ENCODE measurements at regions not wholly inside any gene's neighbourhood (a gene's known extent, or its start where the extent isn't known, plus 50 kb on each side); places are given as distances from the start of the nearest gene placed in this dataset.
"Not testable (repeated sequence)": the region's sequence is repeated elsewhere in the genome, so short reads cannot be mapped to it uniquely, and the experiment has no call there.

DNA sequence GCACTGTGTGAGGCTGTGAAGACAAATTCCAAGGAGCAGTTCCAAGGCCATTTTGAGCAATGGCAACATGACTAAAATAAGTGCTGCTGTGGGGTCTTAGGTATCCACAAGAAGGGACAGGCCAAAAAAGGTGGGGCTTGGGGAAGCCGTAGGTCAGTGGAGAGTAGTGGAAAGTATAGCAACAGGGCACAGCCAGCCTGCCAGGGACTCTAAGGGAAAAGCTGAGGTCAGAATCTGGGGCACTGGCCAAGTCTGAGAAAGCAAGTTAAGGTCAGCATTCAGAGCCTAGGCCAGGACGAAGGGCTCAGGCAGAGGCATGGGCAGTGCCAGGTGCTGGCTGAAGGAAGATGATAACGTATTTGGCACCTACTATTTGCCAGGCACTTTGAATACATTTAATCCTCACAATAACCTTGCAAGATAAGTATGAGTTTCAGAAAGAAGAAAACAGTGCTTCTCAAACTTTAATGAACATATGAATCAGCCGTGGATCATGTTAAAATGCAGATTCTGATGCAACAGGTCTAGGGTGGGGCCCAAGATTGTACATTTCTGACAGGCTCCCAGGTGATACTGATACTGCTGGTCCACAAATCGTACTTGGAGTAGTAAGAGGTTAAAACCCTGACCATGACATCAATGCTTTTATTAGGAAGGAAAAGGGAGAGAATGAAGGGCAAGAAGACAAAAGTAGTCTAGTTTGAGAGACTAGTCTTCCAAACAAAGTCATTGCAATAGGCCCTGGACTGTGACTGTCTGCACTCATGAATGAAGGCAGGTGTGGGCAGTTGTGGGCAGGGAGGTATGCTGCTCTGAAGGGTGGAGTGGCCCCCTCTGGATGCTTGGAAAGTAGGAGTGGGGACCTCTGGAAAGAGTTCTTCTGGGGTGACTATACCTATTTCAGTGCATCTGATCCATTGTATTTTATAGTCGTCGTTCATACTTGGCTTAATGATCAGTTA is 106.3 kb upstream of the ANKRD28 start:
- no peak for DNase-seq

DNA sequence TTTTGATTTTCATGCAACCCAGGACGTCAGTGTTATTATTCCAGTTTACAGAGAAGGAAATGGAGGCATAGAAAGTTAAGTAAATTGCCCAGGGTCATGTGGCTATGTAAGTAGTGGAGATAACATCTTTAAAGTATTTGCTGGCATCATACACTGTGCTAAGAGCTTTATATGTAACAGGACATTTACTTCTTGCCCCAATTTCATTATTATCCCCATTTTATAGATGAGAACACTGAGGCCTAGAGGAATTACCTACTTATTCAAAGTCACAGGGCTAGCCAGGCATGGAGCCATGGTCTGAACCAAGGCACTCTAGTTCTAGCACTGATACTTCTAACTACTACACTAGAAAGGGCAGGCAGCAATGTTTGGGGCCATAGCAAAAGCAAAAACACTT is 107.3 kb upstream of the ANKRD28 start:
- no peak for DNase-seq

GRCh38 chr3:15907403-15907802 is 109.6 kb upstream of the ANKRD28 start:
- DNase-seq: not testable (repeated sequence)

GRCh38 chr3:15918988-15919387 is 121.2 kb upstream of the ANKRD28 start:
- DNase-seq: no peak

DNA sequence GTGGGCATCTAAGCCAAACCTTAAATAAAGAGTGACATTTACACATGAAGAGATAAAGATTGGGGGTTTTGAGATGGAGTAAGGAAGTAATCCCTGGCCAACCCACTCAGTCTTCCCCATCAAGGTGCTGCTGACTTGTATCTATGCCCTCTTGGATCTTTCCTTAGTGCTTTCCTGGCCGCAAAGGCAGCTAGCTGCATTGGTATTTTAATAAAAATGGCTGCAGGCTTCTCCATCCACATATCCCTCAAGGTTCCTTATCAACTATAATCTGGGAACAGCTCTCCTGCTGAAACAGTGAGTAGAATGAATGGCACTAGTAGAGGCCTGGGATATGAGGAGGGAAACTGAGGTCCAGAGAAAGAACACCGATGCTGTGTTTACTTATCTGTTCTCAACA is 122.2 kb upstream of the ANKRD28 start:
- DNase-seq: no peak

DNA sequence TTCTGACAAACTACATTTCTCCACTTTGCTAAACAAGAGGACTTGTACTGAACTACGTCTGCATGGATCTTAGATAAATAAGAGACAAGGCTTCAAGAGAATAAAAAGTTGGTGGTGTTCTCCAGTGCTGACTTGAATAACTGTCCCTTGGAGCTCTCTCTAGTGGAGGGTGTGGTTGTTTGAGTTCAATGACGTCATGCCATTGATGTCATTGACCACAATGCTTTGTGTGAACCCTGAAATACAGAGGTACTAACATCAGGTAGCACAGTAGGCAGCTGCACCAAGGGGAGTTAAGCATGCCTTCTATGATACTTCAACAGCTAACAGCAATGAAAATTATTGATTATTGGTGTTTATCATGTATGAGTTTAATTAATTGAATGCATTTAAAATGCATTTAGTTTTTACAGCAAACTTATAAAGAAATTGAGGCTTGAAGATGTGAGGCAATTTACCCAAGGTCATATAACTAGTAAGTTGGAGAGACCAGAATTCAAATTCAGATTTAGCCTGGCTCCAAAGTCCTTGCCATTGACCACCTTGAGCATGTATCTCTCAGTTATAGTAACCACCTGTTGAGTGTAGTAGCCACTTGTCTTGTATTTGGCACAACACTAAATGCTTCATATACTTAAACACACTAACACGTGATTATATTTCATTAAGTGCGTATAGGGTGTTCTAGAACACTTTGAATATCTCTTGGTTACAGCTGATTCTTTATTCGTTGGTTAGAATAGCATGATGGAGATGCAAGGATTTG is 126.0 kb upstream of the ANKRD28 start:
- DNase-seq: peak; percentile 5

DNA sequence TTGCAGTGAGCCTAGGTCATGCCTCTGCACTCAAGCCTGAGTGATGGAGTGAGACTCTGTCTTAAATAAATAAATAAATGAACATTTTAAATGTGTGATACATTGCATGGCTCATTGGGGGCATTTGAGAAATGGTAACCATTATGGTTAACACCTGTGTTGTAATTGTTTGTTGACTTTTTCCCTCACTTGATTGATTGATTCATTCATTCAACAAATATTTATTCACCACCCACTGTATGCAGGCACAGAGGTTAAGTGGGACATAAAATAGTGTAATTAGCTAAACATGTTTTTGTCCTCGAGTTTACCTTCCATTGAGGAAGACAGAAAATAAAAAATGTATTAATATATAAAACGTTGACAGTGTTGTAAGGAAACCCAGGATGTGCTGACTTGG is 127.1 kb upstream of the ANKRD28 start:
- no peak for DNase-seq

DNA sequence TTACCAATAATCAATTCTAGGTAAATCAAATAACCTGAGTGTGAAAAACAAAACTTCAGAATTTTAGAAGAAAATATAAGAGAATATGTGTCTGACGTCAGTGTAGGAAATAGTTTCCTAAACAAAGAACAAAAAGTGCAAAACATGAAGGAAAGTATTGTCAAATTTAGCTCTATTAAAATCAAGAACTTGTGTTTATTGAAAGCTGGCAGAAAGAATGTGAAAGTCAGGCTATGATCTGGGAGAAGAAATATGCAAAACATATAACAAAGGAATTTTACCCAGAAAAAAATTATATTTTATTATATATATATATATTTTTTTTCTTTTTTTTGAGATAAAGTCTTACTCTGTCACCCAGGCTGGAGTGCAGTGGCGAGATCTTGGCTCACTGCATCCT is 129.1 kb upstream of the ANKRD28 start:
- no peak for DNase-seq

- DNase-seq: no peak
Observed at GRCh38 chr3:15927969-15928368, 130.2 kb upstream of the ANKRD28 start.

DNA sequence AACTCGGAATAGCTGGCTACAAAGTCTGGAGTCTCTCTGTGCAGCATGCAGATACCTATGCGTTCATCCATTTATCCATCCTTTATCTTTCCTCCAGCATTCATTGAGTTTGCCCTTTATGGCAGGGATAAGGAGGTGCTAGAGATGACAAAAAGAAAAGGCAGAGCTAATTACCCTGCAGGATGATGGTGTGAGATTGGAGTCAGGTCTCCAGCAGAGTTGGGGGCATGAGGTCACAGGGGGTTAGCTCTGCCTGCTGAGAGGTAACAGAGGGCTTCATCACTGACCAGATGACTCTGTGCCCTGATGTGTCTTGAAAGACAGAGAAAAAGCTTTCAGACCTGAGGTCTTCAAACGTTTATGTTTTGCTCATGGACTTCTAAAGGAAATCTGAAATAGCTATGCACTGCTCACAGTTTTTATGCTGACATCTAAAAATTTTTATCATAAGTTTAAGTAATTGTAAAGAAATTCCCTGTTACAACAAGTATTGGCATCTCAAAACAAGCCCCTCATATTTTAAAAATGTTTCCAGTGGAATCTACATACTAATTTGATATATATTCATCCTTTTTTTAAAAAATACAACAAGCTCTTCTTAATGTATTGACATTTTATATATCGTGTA is 132.3 kb upstream of the ANKRD28 start:
- no peak for DNase-seq

- DNase-seq: no peak
Observed at GRCh38 chr3:15932348-15933300, 134.8 kb upstream of the ANKRD28 start.

DNA sequence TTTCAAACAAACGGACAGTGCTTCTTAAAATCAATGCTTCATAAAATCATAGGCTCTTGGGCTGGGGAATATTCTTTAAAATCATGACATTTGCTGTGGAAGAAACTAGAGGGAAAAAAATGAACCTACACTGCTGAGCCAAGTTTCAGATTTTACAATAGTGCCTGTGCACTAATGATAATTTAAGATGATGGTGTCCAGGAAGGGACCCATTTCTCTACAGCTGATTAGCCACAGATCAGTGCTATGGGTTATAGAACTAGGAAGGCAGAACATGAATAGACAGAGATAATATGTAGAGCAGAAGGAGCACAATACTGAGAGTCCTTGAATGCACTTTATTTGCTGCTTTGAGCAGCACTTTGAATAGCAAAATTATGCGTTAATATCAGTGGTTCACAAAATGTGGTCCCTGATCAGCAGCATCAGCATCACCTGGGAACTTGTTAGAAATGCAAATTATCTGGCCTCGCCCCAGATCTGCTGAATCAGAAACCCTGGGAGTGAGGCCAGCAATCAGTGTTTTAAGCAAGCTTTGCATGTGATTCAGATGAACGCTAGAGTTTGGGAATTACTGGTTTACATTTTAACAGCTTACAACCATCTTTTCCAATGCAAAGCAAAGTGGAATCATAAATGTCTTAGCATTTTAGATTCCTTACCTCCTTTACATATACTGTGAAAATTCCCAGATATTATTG is 135.8 kb upstream of the ANKRD28 start:
- no peak for DNase-seq

DNA sequence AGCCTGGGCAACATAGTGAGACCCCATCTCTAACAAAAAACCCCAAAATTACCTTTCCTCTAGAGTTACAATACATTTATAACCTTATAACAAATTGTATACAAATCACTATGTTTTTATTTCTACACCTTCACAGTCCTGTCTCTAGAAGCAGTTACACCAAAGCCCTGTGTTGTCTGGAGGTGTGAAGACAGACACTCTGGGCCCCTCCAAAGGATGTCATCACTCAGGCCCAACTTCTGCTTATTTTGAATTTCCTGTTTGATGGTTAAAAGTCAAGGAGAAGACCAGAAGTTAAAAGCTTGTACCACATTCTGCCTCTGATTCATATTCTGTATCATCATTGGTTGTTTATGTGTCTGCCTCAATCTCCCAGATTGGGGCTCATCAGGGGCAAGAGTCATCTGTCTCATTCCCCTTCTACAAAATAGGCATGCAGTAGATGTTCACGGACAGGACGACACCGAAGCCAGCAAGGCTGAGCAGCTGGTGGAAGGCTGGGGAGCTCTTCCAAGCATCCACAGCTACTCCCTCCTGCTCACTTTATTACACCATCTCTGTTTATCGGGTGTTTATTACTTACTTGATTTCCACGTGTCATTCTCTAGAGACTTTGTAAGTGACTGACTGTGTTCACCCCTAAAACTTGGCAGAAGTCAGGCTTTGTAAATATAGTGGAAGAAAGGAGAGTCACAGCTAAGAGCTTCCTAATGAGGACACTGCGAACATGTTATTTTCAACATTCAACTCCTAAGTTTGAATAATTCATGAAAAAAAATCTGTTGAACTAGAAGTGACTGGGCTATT is 136.8 kb upstream of the ANKRD28 start:
- no peak for DNase-seq

- DNase-seq: no peak
Observed at GRCh38 chr3:15936312-15936711, 138.5 kb upstream of the ANKRD28 start.

DNA sequence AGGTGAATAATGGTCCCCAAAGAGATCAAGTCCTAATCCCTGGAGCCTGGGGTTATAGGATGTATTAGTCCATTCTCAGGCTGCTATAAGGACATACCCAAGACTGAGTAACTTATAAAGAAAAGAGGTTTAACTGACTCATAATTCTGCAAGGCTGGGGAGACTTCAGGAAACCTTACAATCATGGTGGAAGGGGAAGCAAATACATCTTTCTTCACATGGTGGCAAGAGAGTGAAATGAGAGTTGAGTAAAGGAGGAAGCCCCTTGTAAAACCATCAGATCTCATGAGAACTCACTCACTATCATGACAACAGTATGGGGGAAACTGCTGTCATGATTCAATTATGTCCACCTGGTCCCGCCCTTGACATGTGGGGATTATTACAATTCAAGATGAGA is 142.9 kb upstream of the ANKRD28 start:
- DNase-seq: no peak

DNA sequence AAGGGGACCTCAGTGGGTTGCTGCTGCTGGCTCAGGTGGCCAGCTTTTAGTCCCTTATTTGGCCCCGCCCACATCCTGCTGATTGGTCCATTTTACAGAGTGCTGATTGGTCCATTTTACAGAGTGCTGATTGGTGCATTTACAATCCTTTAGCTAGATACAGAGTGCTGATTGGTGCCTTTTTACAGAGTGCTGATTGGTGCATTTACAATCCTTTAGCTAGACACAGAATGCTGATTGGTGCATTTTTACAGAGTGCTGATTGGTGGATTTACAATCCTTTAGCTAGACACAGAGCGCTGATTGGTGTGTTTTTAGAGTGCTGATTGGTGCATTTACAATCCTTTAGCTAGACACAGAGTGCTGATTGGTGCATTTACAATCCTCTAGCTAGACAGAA is 143.7 kb upstream of the ANKRD28 start:
- not testable (repeated sequence) for DNase-seq

- DNase-seq: no peak
Observed at GRCh38 chr3:15941958-15942357, 144.2 kb upstream of the ANKRD28 start.

GRCh38 chr3:15942462-15942861 is 144.7 kb upstream of the ANKRD28 start:
- DNase-seq: no peak

- no peak for DNase-seq
Observed at GRCh38 chr3:15942936-15943335, 145.2 kb upstream of the ANKRD28 start.

DNA sequence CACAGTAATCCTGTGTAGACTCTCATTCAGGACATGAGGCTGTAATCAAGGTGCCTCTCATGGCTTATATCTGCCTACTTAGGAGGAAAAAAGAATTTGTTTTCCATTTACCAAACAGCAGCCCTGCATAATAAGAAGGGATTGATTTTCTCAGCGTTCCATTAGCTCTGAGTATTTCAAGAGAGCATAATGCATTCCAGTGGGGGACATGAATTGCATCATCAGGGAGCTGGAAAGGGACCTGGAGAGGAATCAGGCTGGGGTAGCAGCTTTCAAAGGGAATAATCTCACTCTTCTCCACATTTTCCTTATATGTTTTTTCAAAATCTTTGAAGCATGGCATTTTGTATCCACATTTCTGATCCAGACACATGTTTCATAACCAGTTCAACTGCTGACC is 150.6 kb upstream of the ANKRD28 start:
- DNase-seq: no peak

All from CD4-positive, alpha-beta T cell treated with Interleukin-12 subunit alpha and Interleukin-12 subunit beta, for 1 hour (primary cell).